Activated CD4-positive, alpha-beta memory T cell treated with anti-CD3 and anti-CD28 coated beads for 36 hours (primary cell): ENCODE measurements at regions not wholly inside any gene's neighbourhood (a gene's known extent, or its start where the extent isn't known, plus 50 kb on each side); places are given as distances from the start of the nearest gene placed in this dataset.

Experiments
- CTCF ChIA-PET: fragments of 350-600 bp; sonication (Branson Sonifier 250); formaldehyde crosslinking; loops from one replicate; lab custom pipeline; 2021; ENCODE audit warnings: antibody characterized with exemption, inconsistent platforms; lab: Charles Lee
- POLR2A ChIA-PET: fragments of 350-600 bp; sonication (Branson Sonifier 250); formaldehyde crosslinking; loops from one replicate; lab custom pipeline; 2021; ENCODE audit warnings: antibody characterized with exemption; lab: Charles Lee
- DNase-seq: peaks from one replicate; pipeline ENCODE4 v3.0.0-alpha.2; 2020
- H3K27ac Mint-ChIP-seq: one replicate; pipeline ENCODE4 v1.8.0; 2021; ENCODE audit warnings: mixed read lengths
- H3K27me3 Mint-ChIP-seq: one replicate; pipeline ENCODE4 v1.8.0; 2021; ENCODE audit warnings: mixed read lengths
- H3K36me3 Mint-ChIP-seq: one replicate; pipeline ENCODE4 v1.8.0; 2021; ENCODE audit warnings: mixed read lengths
- H3K4me1 Mint-ChIP-seq: one replicate; pipeline ENCODE4 v1.8.0; 2021; ENCODE audit warnings: low read depth, mixed read lengths
- H3K4me3 Mint-ChIP-seq: one replicate; pipeline ENCODE4 v1.8.0; 2021; ENCODE audit warnings: mild to moderate bottlenecking, mixed read lengths
- H3K9me3 Mint-ChIP-seq: one replicate; pipeline ENCODE4 v1.8.0; 2021; ENCODE audit warnings: mixed read lengths
- intact Hi-C: fragments of 100-400 bp; cut with micrococcal nuclease; formaldehyde crosslinking; loops from one replicate; pipeline ENCODE4 v1.15.1; 2023

- intact Hi-C loops: loop anchor here (5.0 kb wide), 1 partner anchor 75 kb away; the partner anchor contains the start of gene NCOR2
- H3K4me1 Mint-ChIP-seq: peaks cover 32% of the 10 kb centered on the region
- no peak overlapping the region for H3K27ac Mint-ChIP-seq
- H3K27me3 Mint-ChIP-seq: no peaks in the 10 kb centered on the region
- CTCF ChIA-PET: no interaction called here
- DNase-seq: no peak
- peaks cover 7% of the 10 kb centered on the region for H3K36me3 Mint-ChIP-seq
- no peak overlapping the region for H3K4me3 Mint-ChIP-seq
- POLR2A ChIA-PET: no interaction called here
- no peaks in the 10 kb centered on the region for H3K9me3 Mint-ChIP-seq
Measured at GRCh38 chr12:124491856-124492420, 75.5 kb downstream of the NCOR2 start.

- H3K27ac Mint-ChIP-seq: no peak overlapping the region
- peaks cover 7% of the 10 kb centered on the region for H3K36me3 Mint-ChIP-seq
- intact Hi-C loops: loop anchor here (5.0 kb wide), 1 partner anchor 76 kb away; the partner anchor contains the start of gene NCOR2
- H3K9me3 Mint-ChIP-seq: no peaks in the 10 kb centered on the region
- ChIA-PET CTCF (no interaction called here), POLR2A (no interaction called here)
- no peak overlapping the region for H3K4me3 Mint-ChIP-seq
- no peak for DNase-seq
- no peaks in the 10 kb centered on the region for H3K27me3 Mint-ChIP-seq
- peaks cover 28% of the 10 kb centered on the region for H3K4me1 Mint-ChIP-seq
Measured at GRCh38 chr12:124491310-124491709, 76.1 kb downstream of the NCOR2 start.

GRCh38 chr12:124490584-124491305 is 76.7 kb downstream of the NCOR2 start:
- peaks cover 28% of the 10 kb centered on the region for H3K4me1 Mint-ChIP-seq
- ChIA-PET CTCF (interaction anchor here (1.4 kb wide), 1 partner anchor 21 kb away, joined by 3 read pairs; no protein-coding TSS in a partner anchor), POLR2A (no interaction called here)
- intact Hi-C loops: loop anchor here (5.0 kb wide), 1 partner anchor 77 kb away; the partner anchor contains the start of gene NCOR2
- no peak overlapping the region for H3K27ac Mint-ChIP-seq
- H3K9me3 Mint-ChIP-seq: no peaks in the 10 kb centered on the region
- peaks cover 10% of the 10 kb centered on the region for H3K36me3 Mint-ChIP-seq
- no peak for DNase-seq
- no peak overlapping the region for H3K4me3 Mint-ChIP-seq
- H3K27me3 Mint-ChIP-seq: no peaks in the 10 kb centered on the region

- CTCF ChIA-PET: interaction anchor here (1.4 kb wide), 1 partner anchor 20 kb away, joined by 3 read pairs; no protein-coding TSS in a partner anchor
- intact Hi-C loops: loop anchor here (5.0 kb wide), 1 partner anchor 77 kb away; the partner anchor contains the start of gene NCOR2
- peaks cover 24% of the 10 kb centered on the region for H3K4me1 Mint-ChIP-seq
- H3K27me3 Mint-ChIP-seq: no peaks in the 10 kb centered on the region
- DNase-seq: no peak
- POLR2A ChIA-PET: no interaction called here
- H3K9me3 Mint-ChIP-seq: no peaks in the 10 kb centered on the region
- peaks cover 10% of the 10 kb centered on the region for H3K36me3 Mint-ChIP-seq
- no peak overlapping the region for H3K4me3 Mint-ChIP-seq
- no peak overlapping the region for H3K27ac Mint-ChIP-seq
Measured at GRCh38 chr12:124489915-124490583, 77.4 kb downstream of the NCOR2 start.

- no peak for DNase-seq
- H3K36me3 Mint-ChIP-seq: peaks cover 16% of the 10 kb centered on the region
- H3K27ac Mint-ChIP-seq: no peak overlapping the region
- no peaks in the 10 kb centered on the region for H3K27me3 Mint-ChIP-seq
- ChIA-PET CTCF (no interaction called here), POLR2A (no interaction called here)
- intact Hi-C loops: no loop called here
- no peak overlapping the region for H3K4me3 Mint-ChIP-seq
- H3K9me3 Mint-ChIP-seq: no peaks in the 10 kb centered on the region
- peaks cover 24% of the 10 kb centered on the region for H3K4me1 Mint-ChIP-seq
Measured at GRCh38 chr12:124489220-124489619, 78.2 kb downstream of the NCOR2 start.

- no peak for DNase-seq
- CTCF ChIA-PET: no interaction called here
Measured at GRCh38 chr12:124488520-124488919, 78.9 kb downstream of the NCOR2 start.

GRCh38 chr12:124487834-124488165 is 79.6 kb downstream of the NCOR2 start:
- Mint-ChIP-seq H3K4me1 (peaks cover 15% of the 10 kb centered on the region), H3K27me3 (no peaks in the 10 kb centered on the region), H3K4me3 (no peak overlapping the region), H3K27ac (no peak overlapping the region), H3K9me3 (no peaks in the 10 kb centered on the region), H3K36me3 (peaks cover 19% of the 10 kb centered on the region)
- DNase-seq: no peak
- intact Hi-C loops: no loop called here
- CTCF ChIA-PET: no interaction called here
- POLR2A ChIA-PET: no interaction called here

More at GRCh38 chr12:124488520-124488919, 78.9 kb downstream of the NCOR2 start:
- no peak overlapping the region for H3K4me3 Mint-ChIP-seq
- peaks cover 23% of the 10 kb centered on the region for H3K4me1 Mint-ChIP-seq
- H3K27me3 Mint-ChIP-seq: no peaks in the 10 kb centered on the region
- POLR2A ChIA-PET: no interaction called here
- intact Hi-C loops: no loop called here
- no peak overlapping the region for H3K27ac Mint-ChIP-seq
- H3K9me3 Mint-ChIP-seq: no peaks in the 10 kb centered on the region
- H3K36me3 Mint-ChIP-seq: peaks cover 17% of the 10 kb centered on the region

- CTCF ChIA-PET: no interaction called here
Measured at GRCh38 chr12:124487066-124487833, 80.2 kb downstream of the NCOR2 start.

GRCh38 chr12:124486346-124486963 is 81.0 kb downstream of the NCOR2 start:
- no peak for DNase-seq
- H3K9me3 Mint-ChIP-seq: no peaks in the 10 kb centered on the region
- H3K4me3 Mint-ChIP-seq: no peak overlapping the region
- peaks cover 17% of the 10 kb centered on the region for H3K4me1 Mint-ChIP-seq
- CTCF ChIA-PET: no interaction called here
- intact Hi-C loops: no loop called here
- H3K27me3 Mint-ChIP-seq: no peaks in the 10 kb centered on the region
- POLR2A ChIA-PET: no interaction called here
- no peak overlapping the region for H3K27ac Mint-ChIP-seq
- H3K36me3 Mint-ChIP-seq: peaks cover 24% of the 10 kb centered on the region

More at GRCh38 chr12:124487066-124487833, 80.2 kb downstream of the NCOR2 start:
- intact Hi-C loops: no loop called here
- Mint-ChIP-seq H3K27me3 (no peaks in the 10 kb centered on the region), H3K4me1 (peaks cover 14% of the 10 kb centered on the region), H3K36me3 (peaks cover 19% of the 10 kb centered on the region), H3K4me3 (no peak overlapping the region), H3K9me3 (no peaks in the 10 kb centered on the region), H3K27ac (no peak overlapping the region)
- POLR2A ChIA-PET: no interaction called here
- DNase-seq: no peak

DNA sequence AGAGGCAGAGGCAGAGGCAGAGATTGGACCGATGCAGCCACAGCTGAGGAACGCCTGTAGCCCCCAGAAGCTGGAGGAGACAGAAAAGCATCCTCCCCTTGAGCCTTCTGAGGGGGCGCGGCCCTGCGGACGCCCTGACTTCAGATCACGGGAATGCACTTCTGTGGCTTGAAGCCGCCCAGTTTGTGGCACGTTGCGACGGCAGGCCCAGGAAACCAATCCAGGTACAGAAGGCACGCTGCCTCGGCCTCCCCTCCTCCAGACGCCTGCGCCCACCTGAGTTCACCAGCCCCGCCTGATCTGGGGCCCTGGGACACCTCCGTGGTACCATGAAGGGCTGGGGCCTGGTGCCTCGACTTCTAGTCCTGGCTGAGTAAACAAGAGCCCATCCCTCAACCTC is 82.0 kb downstream of the NCOR2 start:
- intact Hi-C loops: no loop called here
- peaks cover 26% of the 10 kb centered on the region for H3K4me1 Mint-ChIP-seq
- no peaks in the 10 kb centered on the region for H3K27me3 Mint-ChIP-seq
- no peak overlapping the region for H3K4me3 Mint-ChIP-seq
- CTCF ChIA-PET: no interaction called here
- POLR2A ChIA-PET: no interaction called here
- DNase-seq: no peak
- H3K9me3 Mint-ChIP-seq: no peaks in the 10 kb centered on the region
- no peak overlapping the region for H3K27ac Mint-ChIP-seq
- H3K36me3 Mint-ChIP-seq: peaks cover 29% of the 10 kb centered on the region

DNA sequence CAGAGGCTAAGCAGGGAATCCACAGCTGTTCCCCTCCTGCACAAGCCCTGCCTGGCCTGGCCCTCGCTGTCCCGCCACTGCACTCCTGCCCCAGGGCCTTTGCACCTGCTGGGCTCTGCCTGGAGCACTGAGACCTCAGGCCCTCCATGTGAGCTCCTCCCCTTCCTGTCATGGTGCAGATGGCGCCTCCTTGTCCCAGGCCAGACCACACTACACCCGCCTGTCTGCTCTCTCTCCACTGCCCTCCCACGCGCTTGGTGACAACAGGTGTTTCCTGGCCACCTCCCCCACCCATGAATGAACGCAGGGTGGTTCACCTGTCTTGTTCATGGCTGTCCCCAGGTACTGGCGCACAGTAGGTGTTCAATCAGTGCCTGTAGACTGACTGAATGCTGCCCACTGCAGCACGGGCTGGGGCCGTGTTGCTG is 82.9 kb downstream of the NCOR2 start:
- Mint-ChIP-seq H3K27ac (peak overlapping the region; percentile 23), H3K4me1 (peaks cover 30% of the 10 kb centered on the region), H3K4me3 (no peak overlapping the region), H3K9me3 (no peaks in the 10 kb centered on the region), H3K27me3 (no peaks in the 10 kb centered on the region), H3K36me3 (peaks cover 30% of the 10 kb centered on the region)
- POLR2A ChIA-PET: no interaction called here
- CTCF ChIA-PET: no interaction called here
- peak; percentile 53 for DNase-seq
- intact Hi-C loops: loop anchor here (5.0 kb wide), 1 partner anchor 63 kb away; no protein-coding TSS in a partner anchor
